WTC11 (cell line): ENCODE measurements at regions not wholly inside any gene's neighbourhood (a gene's known extent, or its start where the extent isn't known, plus 50 kb on each side); places are given as distances from the start of the nearest gene placed in this dataset.

Experiments used
- ATAC-seq: fragments of 200-7000 bp; cut with Tn5 transposase; 2 replicates; pipeline ENCODE4 v1.10.0; 2021; ENCODE audit warnings: mild to moderate bottlenecking, moderate library complexity
- CTCF ChIA-PET: fragments of 300-600 bp; sonication (Branson Sonifier 250); formaldehyde crosslinking; loops from one replicate; lab custom pipeline; 2021; ENCODE audit warnings: antibody characterized with exemption; lab: Charles Lee
- POLR2A ChIA-PET: fragments of 350-600 bp; sonication (Branson Sonifier 250); formaldehyde crosslinking; loops from one replicate; lab custom pipeline; 2021; ENCODE audit warnings: antibody characterized with exemption; lab: Charles Lee
- DNase-seq: peaks from one replicate; pipeline ENCODE4 v3.0.0; 2021; ENCODE audit warnings: low spot score
- H3K27ac Mint-ChIP-seq: 2 replicates; pipeline ENCODE4 v1.8.0; 2021; ENCODE audit warnings: mixed read lengths
- H3K27me3 Mint-ChIP-seq: 2 replicates; pipeline ENCODE4 v1.8.0; 2021; ENCODE audit warnings: low read depth, mild to moderate bottlenecking, moderate library complexity, mixed read lengths
- H3K36me3 Mint-ChIP-seq: 2 replicates; pipeline ENCODE4 v1.8.0; 2021; ENCODE audit warnings: mixed read lengths
- H3K4me1 Mint-ChIP-seq: 2 replicates; pipeline ENCODE4 v1.8.0; 2022; ENCODE audit warnings: mixed read lengths
- H3K4me3 Mint-ChIP-seq: 2 replicates; pipeline ENCODE4 v1.8.0; 2021; ENCODE audit warnings: mild to moderate bottlenecking, moderate library complexity, mixed read lengths
- H3K9me3 Mint-ChIP-seq: 2 replicates; pipeline ENCODE4 v1.8.0; 2021; ENCODE audit warnings: mixed read lengths
- ATF3 ChIP-seq: sonication (generic); formaldehyde crosslinking; conservative IDR thresholded peaks from 2 replicates; pipeline ENCODE4 v1.8.1; 2022; ENCODE audit warnings: mild to moderate bottlenecking, missing genetic modification reagents
- ATF6 ChIP-seq: sonication (generic); formaldehyde crosslinking; IDR thresholded peaks from 2 replicates; pipeline ENCODE4 v1.8.1; 2023; ENCODE audit warnings: mild to moderate bottlenecking, missing genetic modification reagents
- CDX4 ChIP-seq: fragments of 250-450 bp; sonication (Bioruptor Pico); IDR thresholded peaks from 2 replicates; pipeline ENCODE4 v1.9.0; 2021; ENCODE audit warnings: moderate library complexity, mild to moderate bottlenecking, inconsistent platforms, borderline replicate concordance
- FOXP1 ChIP-seq: sonication (generic); formaldehyde crosslinking; IDR thresholded peaks from 2 replicates; pipeline ENCODE4 v1.8.0; 2022; ENCODE audit warnings: missing genetic modification reagents, mild to moderate bottlenecking, moderate library complexity, borderline replicate concordance
- GABPB1 ChIP-seq: sonication (generic); formaldehyde crosslinking; IDR thresholded peaks from 2 replicates; pipeline ENCODE4 v1.8.1; 2023; ENCODE audit warnings: mild to moderate bottlenecking, missing genetic modification reagents
- HMGA2 ChIP-seq: fragments of 250-450 bp; sonication (Bioruptor Pico); IDR thresholded peaks from 2 replicates; pipeline ENCODE4 v1.4.0; 2021; ENCODE audit warnings: mild to moderate bottlenecking, moderate library complexity
- KAT7 ChIP-seq: sonication (generic); formaldehyde crosslinking; IDR thresholded peaks from 2 replicates; pipeline ENCODE4 v1.8.1; 2023; ENCODE audit warnings: missing genetic modification reagents, mild to moderate bottlenecking, borderline replicate concordance
- NR2C2 ChIP-seq: sonication (generic); formaldehyde crosslinking; IDR thresholded peaks from 2 replicates; pipeline ENCODE4 v1.8.0; 2022; ENCODE audit warnings: mild to moderate bottlenecking, missing genetic modification reagents
- OVOL2 ChIP-seq: fragments of 250-450 bp; sonication (Bioruptor Pico); IDR thresholded peaks from 2 replicates; pipeline ENCODE4 v1.9.0; 2021; ENCODE audit warnings: mild to moderate bottlenecking, borderline replicate concordance
- ZBTB43 ChIP-seq: sonication (generic); formaldehyde crosslinking; IDR thresholded peaks from 2 replicates; pipeline ENCODE4 v1.8.1; 2023; ENCODE audit warnings: mild to moderate bottlenecking, missing genetic modification reagents
- ZNF232 ChIP-seq: sonication (generic); formaldehyde crosslinking; IDR thresholded peaks from 2 replicates; pipeline ENCODE4 v1.8.0; 2022; ENCODE audit warnings: mild to moderate bottlenecking, missing genetic modification reagents
- ZNF263 ChIP-seq: sonication (generic); formaldehyde crosslinking; IDR thresholded peaks from 2 replicates; pipeline ENCODE4 v1.8.1; 2022; ENCODE audit warnings: low read depth, mild to moderate bottlenecking, moderate library complexity, missing genetic modification reagents
- ZNF396 ChIP-seq: fragments of 250-450 bp; sonication (Bioruptor Pico); IDR thresholded peaks from 2 replicates; pipeline ENCODE4 v1.8.0; 2021; ENCODE audit warnings: mild to moderate bottlenecking, moderate library complexity, borderline replicate concordance
- TF ChIP-seq, protein P1 (sequence below): sonication (generic); formaldehyde crosslinking; IDR thresholded peaks from 2 replicates; pipeline ENCODE4 v1.8.0; 2023; ENCODE audit warnings: missing genetic modification reagents
- TF ChIP-seq, protein P2 (sequence below): sonication (generic); formaldehyde crosslinking; conservative IDR thresholded peaks from 2 replicates; pipeline ENCODE4 v1.8.1; 2023; ENCODE audit warnings: mild to moderate bottlenecking, low read depth, missing genetic modification reagents, moderate library complexity
- TF ChIP-seq, protein P3 (sequence below): sonication (generic); formaldehyde crosslinking; IDR thresholded peaks from 2 replicates; pipeline ENCODE4 v1.8.0; 2023; ENCODE audit warnings: mild to moderate bottlenecking, missing genetic modification reagents
- TF ChIP-seq, protein P4 (sequence below): sonication (generic); formaldehyde crosslinking; IDR thresholded peaks from 2 replicates; pipeline ENCODE4 v1.8.1; 2023; ENCODE audit warnings: mild to moderate bottlenecking, moderate library complexity, missing genetic modification reagents

- TF ChIP-seq CDX4 (CRISPR knock-in tag), result no peak
- TF ChIP-seq ATF6 (CRISPR knock-in tag), result no peak
- TF ChIP-seq, protein P1, sequence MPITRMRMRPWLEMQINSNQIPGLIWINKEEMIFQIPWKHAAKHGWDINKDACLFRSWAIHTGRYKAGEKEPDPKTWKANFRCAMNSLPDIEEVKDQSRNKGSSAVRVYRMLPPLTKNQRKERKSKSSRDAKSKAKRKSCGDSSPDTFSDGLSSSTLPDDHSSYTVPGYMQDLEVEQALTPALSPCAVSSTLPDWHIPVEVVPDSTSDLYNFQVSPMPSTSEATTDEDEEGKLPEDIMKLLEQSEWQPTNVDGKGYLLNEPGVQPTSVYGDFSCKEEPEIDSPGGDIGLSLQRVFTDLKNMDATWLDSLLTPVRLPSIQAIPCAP (CRISPR knock-in tag), result no peak
- TF ChIP-seq KAT7, result no peak
These were observed 558.8 kb upstream of the KLHL1 start (continued) for GRCh38 chr13:70666883-70667556.

DNA sequence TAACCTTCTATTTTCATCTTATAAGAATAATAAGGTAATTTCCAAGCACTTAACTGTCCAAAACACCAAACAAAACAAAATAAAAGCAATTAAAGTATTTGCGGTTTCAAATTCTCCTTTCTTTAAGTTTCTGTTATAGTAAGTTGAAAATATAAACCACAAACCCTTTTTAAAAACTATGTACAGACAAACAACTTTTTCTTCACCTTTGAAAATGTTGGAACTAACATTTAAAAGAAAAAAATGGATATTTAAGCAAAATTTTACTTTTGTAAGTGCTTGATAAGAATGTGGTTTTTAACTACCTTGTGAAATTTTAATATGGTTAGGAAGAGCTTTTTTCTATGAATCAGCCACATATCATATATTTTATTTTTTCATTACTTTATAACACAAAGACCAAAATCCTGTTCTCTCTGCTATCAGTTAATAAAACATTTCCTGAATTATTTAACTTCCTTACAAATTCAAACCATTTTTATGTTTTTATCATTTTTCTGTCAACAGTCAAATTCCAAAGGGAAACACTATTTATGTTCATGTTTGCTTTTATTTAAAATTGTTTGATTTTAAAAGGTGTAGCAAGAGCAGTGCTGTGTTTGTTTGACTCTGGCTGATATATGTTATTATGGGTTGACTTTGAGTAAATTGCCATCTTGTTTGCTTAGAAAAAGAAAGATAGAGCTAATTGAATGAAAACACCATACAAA is 554.1 kb upstream of the KLHL1 start:
- ATAC-seq, result no peak
- POLR2A ChIA-PET, result no interaction called here
- CTCF ChIA-PET, result no interaction called here
- Mint-ChIP-seq H3K4me3 (no peak overlapping the region), H3K27ac (no peak overlapping the region), H3K4me1 (peaks cover 11% of the 10 kb centered on the region), H3K36me3 (no peaks in the 10 kb centered on the region), H3K27me3 (no peaks in the 10 kb centered on the region), H3K9me3 (no peaks in the 10 kb centered on the region)
- DNase-seq, result no peak
- no peak for TF ChIP-seq OVOL2 (CRISPR knock-in tag)
- no peak for TF ChIP-seq CDX4 (CRISPR knock-in tag)
- TF ChIP-seq, protein P2, sequence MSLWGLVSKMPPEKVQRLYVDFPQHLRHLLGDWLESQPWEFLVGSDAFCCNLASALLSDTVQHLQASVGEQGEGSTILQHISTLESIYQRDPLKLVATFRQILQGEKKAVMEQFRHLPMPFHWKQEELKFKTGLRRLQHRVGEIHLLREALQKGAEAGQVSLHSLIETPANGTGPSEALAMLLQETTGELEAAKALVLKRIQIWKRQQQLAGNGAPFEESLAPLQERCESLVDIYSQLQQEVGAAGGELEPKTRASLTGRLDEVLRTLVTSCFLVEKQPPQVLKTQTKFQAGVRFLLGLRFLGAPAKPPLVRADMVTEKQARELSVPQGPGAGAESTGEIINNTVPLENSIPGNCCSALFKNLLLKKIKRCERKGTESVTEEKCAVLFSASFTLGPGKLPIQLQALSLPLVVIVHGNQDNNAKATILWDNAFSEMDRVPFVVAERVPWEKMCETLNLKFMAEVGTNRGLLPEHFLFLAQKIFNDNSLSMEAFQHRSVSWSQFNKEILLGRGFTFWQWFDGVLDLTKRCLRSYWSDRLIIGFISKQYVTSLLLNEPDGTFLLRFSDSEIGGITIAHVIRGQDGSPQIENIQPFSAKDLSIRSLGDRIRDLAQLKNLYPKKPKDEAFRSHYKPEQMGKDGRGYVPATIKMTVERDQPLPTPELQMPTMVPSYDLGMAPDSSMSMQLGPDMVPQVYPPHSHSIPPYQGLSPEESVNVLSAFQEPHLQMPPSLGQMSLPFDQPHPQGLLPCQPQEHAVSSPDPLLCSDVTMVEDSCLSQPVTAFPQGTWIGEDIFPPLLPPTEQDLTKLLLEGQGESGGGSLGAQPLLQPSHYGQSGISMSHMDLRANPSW (CRISPR knock-in tag), result no peak
- TF ChIP-seq, protein P3, sequence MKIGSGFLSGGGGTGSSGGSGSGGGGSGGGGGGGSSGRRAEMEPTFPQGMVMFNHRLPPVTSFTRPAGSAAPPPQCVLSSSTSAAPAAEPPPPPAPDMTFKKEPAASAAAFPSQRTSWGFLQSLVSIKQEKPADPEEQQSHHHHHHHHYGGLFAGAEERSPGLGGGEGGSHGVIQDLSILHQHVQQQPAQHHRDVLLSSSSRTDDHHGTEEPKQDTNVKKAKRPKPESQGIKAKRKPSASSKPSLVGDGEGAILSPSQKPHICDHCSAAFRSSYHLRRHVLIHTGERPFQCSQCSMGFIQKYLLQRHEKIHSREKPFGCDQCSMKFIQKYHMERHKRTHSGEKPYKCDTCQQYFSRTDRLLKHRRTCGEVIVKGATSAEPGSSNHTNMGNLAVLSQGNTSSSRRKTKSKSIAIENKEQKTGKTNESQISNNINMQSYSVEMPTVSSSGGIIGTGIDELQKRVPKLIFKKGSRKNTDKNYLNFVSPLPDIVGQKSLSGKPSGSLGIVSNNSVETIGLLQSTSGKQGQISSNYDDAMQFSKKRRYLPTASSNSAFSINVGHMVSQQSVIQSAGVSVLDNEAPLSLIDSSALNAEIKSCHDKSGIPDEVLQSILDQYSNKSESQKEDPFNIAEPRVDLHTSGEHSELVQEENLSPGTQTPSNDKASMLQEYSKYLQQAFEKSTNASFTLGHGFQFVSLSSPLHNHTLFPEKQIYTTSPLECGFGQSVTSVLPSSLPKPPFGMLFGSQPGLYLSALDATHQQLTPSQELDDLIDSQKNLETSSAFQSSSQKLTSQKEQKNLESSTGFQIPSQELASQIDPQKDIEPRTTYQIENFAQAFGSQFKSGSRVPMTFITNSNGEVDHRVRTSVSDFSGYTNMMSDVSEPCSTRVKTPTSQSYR, result no peak
- TF ChIP-seq GABPB1, result no peak
- TF ChIP-seq ZNF396, result no peak
- no peak for TF ChIP-seq FOXP1
- no peak for TF ChIP-seq NR2C2
- TF ChIP-seq ZBTB43, result no peak
- TF ChIP-seq ZNF263, result no peak
- TF ChIP-seq ATF3, result no peak
- TF ChIP-seq, protein P4, sequence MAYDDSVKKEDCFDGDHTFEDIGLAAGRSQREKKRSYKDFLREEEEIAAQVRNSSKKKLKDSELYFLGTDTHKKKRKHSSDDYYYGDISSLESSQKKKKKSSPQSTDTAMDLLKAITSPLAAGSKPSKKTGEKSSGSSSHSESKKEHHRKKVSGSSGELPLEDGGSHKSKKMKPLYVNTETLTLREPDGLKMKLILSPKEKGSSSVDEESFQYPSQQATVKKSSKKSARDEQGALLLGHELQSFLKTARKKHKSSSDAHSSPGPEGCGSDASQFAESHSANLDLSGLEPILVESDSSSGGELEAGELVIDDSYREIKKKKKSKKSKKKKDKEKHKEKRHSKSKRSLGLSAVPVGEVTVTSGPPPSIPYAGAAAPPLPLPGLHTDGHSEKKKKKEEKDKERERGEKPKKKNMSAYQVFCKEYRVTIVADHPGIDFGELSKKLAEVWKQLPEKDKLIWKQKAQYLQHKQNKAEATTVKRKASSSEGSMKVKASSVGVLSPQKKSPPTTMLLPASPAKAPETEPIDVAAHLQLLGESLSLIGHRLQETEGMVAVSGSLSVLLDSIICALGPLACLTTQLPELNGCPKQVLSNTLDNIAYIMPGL (CRISPR knock-in tag), result no peak
- TF ChIP-seq HMGA2 (CRISPR knock-in tag), result no peak
- TF ChIP-seq ZNF232 (CRISPR knock-in tag), result no peak
- no peak for TF ChIP-seq ATF6 (CRISPR knock-in tag)
